GM21825 (cell line): ENCODE measurements at regions not wholly inside any gene's neighbourhood (a gene's known extent, or its start where the extent isn't known, plus 50 kb on each side); places are given as distances from the start of the nearest gene placed in this dataset.

Experiments
- ATAC-seq: cut with Tn5 transposase; IDR thresholded peaks from one replicate; pipeline ENCODE4 v1.9.1; 2021; ENCODE audit warnings: mild to moderate bottlenecking, moderate library complexity; ENCODE audit not compliant: unreplicated experiment

GRCh38 chr6:166052837-166053236, 114.8 kb downstream of the TBXT start:
- no peak for ATAC-seq

GRCh38 chr6:166050559-166050958, 117.1 kb downstream of the TBXT start:
- ATAC-seq: no peak

DNA sequence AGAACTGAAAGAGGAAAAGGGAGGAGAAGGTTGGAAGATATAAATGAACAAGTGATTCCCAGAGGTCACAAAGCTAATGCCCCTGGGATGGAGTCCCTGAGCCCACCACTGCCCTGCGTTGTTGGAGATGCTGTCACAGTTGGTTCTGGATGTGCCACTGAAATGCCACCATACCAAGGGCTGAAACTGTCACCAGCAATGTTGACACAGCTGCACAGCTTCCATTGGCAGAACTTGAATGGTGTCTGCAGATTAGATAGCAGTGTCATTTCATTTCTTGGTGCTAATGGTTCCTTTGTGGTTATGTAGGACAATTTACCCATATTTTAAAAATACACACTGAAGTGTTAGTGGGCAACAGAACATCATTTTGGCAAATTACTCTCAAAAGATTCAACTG, 120.7 kb downstream of the TBXT start:
- no peak for ATAC-seq

GRCh38 chr6:166046226-166046625, 121.4 kb downstream of the TBXT start:
- no peak for ATAC-seq

DNA sequence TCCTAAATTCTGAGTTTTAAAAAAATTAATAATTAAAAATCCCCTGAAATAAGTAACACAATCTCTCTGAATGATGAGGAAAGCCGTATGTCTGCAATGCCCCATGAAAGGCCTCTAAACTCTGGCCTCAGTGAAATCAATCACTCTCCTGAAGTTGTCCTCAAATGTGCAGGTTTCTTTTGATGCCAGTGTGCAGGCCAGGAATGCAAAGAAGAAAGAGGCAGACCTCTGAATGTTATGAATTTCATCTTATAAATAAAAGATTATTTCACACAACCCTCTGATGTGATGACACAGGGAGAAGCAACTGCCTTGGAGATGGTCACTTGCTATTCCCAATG, 121.8 kb downstream of the TBXT start:
- no peak for ATAC-seq

- ATAC-seq: no peak
Observed at GRCh38 chr6:166045173-166045859, 122.3 kb downstream of the TBXT start.

GRCh38 chr6:166041277-166041676, 126.4 kb downstream of the TBXT start:
- ATAC-seq: no peak

GRCh38 chr6:166040292-166040691, 127.4 kb downstream of the TBXT start:
- ATAC-seq: no peak

- ATAC-seq: no peak
Observed at GRCh38 chr6:166036316-166037095, 131.1 kb downstream of the TBXT start.

DNA sequence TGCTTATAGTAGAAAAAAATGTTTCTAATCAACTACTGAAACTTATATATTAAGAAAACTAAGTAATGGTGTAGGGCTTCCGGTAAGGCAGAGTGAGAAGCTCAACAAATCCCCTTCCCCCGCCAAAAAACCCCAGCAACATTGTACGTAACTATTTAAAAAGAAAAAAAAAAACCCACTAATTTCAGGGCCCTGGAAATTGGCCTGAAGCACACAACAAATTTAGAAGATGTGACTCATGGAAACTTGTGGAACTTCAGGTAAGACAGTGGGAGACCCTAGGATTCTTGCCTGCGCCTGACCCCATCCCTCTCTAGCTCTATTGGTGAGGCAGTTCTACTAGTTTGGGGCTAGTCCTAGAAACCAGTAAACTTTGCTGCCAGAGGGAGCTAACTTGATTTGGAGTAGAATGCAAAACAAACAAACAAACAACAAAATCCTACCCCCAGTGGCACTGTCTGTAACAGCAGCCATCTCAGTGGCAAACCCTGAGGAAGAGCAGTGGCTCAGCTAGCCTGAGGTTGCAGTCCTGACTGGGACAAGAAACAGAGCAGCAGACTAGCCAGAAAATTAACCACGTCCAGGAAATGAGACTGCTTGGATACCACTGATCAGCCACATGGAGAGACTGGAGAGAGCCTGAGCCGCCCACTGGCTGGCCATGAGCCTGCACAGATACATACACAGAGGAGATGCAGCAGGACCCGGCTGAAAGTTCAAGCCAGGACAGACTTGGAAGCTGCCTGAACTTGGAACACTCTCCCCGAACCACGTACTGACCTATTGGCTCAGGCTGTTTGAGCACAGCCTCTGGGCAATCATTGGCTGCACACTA, 135.1 kb downstream of the TBXT start:
- ATAC-seq: no peak

DNA sequence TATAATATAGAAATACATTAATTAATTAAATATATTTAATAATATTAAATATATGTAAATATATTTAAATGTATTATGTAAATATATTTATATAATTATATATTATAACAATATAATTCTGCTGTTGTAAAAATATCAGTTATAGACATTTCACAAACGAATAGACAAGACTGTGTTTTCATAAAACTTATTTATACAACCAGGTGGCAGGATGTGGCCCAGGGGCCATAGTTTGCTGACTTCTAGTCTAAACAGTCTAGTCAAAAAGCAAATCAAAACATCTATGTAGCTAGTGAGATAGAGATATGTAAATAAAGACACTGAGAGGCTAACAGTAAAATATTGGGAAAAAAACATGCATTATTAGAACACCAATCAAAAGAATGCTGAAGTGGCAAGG, 136.4 kb downstream of the TBXT start:
- ATAC-seq: no peak

GRCh38 chr6:166029506-166029905, 138.1 kb downstream of the TBXT start:
- peak; percentile 62 for ATAC-seq

DNA sequence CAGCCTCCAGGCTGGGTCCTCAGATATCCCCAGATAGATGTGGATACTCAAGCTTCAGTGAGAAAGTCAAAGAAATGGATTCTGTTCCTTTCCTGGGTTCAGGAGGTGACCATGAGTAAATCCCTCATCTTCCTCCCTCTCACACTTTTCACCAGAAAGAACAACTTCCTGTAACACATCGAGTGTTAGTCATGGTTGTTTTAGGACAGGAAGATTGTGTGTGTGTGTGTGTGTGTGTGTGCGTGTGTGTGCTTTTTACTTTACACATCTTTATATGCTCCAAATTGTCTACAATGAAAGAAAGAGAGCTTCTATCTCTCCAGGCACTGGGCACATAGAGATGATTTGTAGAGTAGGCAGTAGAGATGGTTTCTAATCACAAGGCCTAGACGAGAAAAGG, 139.9 kb downstream of the TBXT start:
- no peak for ATAC-seq

DNA sequence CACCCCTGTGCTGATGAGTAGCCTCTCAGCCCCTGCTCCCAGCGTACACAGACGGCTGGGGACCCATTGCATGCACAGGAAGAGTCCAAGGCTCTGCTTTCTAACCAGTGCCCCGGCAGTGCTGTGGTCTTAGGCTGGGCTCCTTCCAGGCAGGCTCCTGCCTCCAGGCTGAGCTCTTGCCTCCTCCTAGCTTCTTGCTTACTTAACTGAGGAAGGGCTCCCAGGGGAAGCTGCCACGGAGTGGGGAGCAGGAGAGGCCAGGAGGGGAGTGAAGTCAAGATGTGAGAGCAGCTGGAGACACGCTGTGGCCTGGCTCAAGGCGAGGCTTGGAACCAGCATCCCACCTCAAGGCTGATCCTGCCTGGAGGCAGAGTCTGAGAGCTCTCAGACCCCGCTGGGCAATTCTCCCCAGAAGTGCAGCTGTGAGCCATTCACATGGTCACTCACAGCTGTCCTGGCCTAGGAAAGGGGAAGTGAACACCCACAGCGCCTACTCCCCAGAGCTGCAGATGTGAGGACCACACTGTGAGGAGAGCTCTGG, 141.0 kb downstream of the TBXT start:
- no peak for ATAC-seq

DNA sequence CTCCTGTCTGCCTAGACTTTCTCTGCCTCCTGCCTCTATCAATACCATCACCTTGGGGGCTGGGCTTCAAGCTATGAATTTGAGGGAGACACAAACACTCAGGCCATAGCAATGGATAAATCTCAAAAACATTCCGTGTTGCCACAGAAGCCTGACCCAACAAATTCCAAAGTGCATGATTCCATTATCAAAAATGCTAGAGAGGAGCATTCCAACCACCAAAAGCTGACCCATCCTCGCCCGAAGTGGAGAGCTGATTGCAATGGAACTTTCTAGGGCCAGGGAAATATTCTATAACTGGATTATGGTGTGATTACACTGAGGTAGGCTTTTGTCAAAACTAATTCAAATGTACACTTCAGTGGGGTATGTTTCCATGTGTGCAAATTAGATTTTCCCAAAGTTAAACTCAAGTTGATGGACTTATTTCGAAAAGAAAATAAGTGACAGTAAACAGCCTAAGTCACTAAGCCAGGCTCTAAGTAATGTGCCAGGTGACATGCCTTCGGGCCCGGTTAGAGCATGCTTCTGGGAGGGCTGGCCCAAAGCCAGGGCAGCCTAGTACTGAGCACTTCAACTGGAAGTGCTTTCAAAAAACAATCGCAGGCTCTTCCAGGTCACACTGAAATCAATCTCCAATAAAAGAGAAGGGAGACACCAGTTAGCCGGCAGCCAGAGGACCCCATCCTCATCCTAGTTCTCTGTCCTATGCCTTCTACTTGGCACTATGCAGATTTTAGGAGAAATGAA, 142.3 kb downstream of the TBXT start:
- ATAC-seq: no peak

GRCh38 chr6:166024252-166024651, 143.4 kb downstream of the TBXT start:
- no peak for ATAC-seq

- ATAC-seq: no peak
Observed at GRCh38 chr6:166023273-166023989, 144.2 kb downstream of the TBXT start.

GRCh38 chr6:166021429-166021828, 146.2 kb downstream of the TBXT start:
- no peak for ATAC-seq

GRCh38 chr6:166019214-166019613, 148.4 kb downstream of the TBXT start:
- ATAC-seq: no peak

DNA sequence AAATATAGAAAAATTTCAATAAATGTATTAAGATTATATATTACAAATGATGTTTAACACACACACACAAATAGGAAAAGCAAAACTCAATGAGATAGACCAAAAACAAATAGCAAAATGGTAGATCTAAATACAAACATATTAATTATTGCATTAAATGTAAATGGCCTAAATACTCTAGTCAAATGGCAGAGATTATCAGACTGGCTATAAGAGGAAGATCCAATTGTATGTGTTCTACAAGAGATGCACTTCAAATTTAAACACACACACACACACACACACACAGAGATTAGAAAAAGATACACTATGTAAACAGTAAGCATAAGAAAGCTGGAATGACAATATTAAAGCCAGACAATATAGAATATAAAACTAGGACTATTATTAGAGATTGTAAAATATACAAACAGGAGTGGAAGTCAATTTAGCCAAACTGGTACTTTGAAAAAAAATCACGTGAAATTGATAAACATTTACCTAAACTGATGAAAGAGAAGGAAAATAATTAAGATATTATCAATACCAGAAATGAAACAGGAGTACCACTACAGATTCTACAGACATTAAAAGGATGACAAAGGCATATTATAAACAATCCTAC, 150.5 kb downstream of the TBXT start:
- no peak for ATAC-seq
